ENCODE measurements at regions not wholly inside any gene's neighbourhood (a gene's known extent, or its start where the extent isn't known, plus 50 kb on each side); places are given as distances from the start of the nearest gene placed in this dataset.
"Not testable (repeated sequence)": the region's sequence is repeated elsewhere in the genome, so short reads cannot be mapped to it uniquely, and the experiment has no call there.

GRCh38 chr2:234555161-234555560, 58.3 kb upstream of the ARL4C start:
- H3K9me3 ChIP-seq, result no peaks in the 10 kb centered on the region
- H3K36me3 ChIP-seq, result no peaks in the 10 kb centered on the region
- 0 out of 2 replicates have a peak, but pooled peaks cover 2% of the 10 kb centered on the region for H3K27me3 ChIP-seq
- no peak overlapping the region for H3K4me3 ChIP-seq
- DNase-seq, result no peak

- H3K4me3 ChIP-seq, H3K27me3 ChIP-seq, H3K9me3 ChIP-seq, DNase-seq, H3K36me3 ChIP-seq: not testable (repeated sequence)
Observed at GRCh38 chr2:234553223-234553622, 56.3 kb upstream of the ARL4C start.

GRCh38 chr2:234550511-234551107, 53.7 kb upstream of the ARL4C start:
- Histone ChIP-seq H3K4me3 (no peak overlapping the region), H3K36me3 (no peaks in the 10 kb centered on the region), H3K27me3 (0 out of 2 replicates have a peak, but pooled peaks cover 2% of the 10 kb centered on the region), H3K9me3 (no peaks in the 10 kb centered on the region)
- DNase-seq, result peak; percentile 76

- 0 out of 2 replicates have a peak, but pooled peaks cover 2% of the 10 kb centered on the region for H3K27me3 ChIP-seq
- no peaks in the 10 kb centered on the region for H3K9me3 ChIP-seq
- no peak for DNase-seq
- H3K36me3 ChIP-seq, result no peaks in the 10 kb centered on the region
- no peak overlapping the region for H3K4me3 ChIP-seq
Observed at GRCh38 chr2:234550056-234550455, 53.2 kb upstream of the ARL4C start.

- DNase-seq, result no peak
- H3K4me3 ChIP-seq, result no peak overlapping the region
- H3K9me3 ChIP-seq, result no peaks in the 10 kb centered on the region
- 0 out of 2 replicates have a peak, but pooled peaks cover 2% of the 10 kb centered on the region for H3K27me3 ChIP-seq
- no peaks in the 10 kb centered on the region for H3K36me3 ChIP-seq
Observed at GRCh38 chr2:234548695-234549420, 52.0 kb upstream of the ARL4C start.

GRCh38 chr2:234546770-234547169, 49.9 kb upstream of the ARL4C start:
- Histone ChIP-seq H3K4me3 (no peak overlapping the region), H3K36me3 (no peaks in the 10 kb centered on the region), H3K9me3 (no peaks in the 10 kb centered on the region), H3K27me3 (0 out of 2 replicates have a peak, but pooled peaks cover 2% of the 10 kb centered on the region)
- DNase-seq, result no peak
